Fibroblast of skin of scalp (primary cell): ENCODE measurements at regions not wholly inside any gene's neighbourhood (a gene's known extent, or its start where the extent isn't known, plus 50 kb on each side); places are given as distances from the start of the nearest gene placed in this dataset.

Experiments
- DNase-seq: peaks from one replicate; pipeline ENCODE4 v3.0.0-alpha.2; 2013

DNA sequence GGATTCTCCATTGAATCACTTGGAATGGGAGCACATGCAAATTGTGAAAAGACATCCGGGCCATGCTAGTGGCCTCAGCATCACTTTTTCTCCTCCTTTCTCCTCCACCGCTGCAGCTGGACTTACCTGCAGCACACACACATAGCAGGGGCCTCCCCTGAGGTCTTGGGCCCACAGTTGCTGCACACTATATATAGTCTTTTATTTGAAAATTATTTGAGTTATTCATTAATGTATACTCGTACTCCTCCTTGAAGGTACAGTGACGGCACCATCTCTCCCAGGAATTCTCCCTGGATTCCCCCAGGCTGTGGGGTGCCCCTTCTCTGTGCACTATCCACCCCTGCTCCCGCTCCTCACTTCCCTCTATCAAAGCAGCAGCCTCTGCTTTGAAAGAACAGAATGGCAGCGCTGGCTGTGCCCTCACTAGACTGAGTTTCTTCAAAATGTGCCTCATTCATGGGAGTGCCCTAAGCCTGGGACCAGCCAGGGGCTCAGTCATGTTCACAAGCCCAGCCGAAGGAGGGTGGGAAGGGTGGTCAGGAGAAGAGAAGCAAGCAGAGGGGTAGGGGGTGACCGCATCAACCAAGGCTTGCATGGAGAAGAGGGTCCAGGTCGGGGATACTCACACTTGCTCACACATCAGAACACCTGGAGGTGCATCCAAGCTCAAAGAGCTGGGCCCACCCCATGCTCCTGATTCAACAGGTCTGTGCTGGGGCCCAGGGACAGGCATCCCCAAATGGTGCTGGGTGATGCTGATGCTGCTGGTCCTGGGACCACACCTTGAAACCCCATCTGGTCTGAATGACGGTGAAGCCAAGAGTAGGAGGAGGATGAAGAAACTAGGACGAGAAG lies 156.2 kb upstream of the ZMIZ1 start:
- no peak for DNase-seq

DNA sequence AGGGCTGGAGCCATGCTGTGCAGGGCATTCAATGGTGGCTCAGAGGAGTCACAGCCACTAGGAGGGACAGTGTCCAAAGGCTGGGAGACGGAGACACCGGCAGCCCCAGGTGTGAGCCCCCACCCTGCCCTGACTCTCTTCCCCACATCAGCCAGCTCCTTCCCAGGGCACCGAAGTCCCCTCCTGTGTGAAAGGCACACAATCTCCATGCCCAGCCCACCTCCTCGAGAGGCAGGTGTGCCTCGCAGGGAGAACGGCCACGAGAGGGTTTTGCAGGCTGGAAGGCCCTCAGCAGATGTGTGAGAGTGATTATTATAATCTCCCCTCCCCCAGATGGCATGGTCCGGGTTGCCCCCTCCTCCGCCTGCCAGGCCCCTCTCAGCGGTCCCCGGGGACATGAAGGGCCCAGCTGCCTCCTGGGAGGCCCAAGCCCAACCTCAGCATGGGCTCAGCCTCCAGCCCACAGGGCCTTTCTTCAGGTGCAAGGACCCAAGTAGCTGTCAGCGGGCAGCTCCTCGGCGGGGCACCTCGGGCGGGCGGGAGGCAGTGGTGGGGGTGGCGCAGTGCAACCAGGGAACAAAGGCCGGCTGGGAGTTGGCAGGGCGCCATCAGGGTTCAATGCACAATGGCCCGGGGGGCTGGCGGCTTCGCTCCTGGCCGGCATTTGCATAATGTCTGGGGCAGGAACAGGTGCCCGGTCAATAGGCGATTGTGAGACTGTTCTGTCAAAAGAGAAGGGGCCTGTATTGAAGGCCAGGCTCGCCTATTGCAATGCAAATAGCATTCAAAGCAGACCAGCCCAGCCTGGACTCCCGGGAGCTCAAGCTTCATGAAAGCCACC lies 155.3 kb upstream of the ZMIZ1 start:
- DNase-seq, result no peak

DNA sequence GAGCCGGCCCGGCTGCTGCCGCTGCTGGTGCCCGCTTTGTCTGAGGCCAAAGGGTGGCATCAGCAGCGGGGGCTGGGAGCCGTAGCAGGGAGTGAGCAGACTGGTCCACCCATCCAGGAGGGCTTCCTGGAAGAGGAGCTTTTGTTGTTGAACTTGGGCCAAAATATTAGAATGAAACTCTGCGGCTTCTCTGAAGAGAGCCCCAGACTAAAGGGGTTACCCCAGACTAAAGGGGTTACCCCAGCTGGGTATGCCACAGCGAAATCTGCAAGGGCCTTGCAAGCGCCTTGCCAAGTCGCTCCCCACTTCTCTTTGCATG lies 154.7 kb upstream of the ZMIZ1 start:
- no peak for DNase-seq

DNA sequence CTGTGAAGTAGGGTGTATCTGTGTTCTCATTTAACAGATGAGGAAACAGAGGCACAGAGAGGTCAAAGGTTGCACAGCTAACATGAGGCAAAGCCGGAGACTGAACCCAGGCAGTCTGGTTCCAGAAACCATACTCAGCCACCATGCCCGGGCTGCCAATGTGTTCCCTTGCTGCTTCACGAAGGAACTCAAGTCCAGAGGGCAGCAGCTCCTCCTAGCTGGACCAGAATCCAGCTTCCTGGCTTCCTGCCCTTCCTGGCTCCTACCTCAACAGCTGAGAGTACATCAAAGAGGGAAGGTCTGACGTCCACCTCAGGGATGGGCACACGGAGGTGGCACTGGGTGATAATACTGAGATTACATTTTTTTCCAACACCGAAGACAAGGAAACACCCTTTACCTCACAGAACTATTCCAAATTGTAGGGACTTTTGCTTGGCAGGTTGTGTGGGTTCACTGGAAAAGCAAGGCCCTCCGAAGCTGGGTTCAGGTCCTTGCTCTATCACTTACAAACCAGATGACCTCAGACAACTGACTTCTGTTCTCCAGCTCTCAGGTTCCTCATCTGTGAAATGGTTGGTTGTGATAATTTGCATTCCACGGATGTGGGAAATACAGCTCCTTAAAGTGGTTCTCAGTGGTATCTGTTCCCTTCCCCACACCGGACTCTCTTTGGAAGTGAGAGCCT lies 154.1 kb upstream of the ZMIZ1 start:
- DNase-seq, result peak; percentile 29

DNA sequence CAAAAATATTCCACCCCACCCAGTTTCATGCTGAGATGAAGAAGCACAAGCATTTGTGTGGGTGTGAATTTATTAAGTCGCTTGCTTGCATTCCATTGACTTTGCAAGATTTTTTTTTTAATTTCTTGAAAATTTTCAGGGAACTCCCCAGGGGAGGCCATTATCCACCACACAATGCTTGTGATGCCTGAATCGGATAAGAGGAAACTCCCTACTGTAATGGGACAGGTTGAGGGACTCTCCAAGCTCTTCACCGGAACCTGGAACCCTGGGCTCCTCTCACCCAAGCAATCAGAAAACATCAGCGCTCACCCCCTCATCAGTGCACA lies 153.6 kb upstream of the ZMIZ1 start:
- peak; percentile 73 for DNase-seq

DNA sequence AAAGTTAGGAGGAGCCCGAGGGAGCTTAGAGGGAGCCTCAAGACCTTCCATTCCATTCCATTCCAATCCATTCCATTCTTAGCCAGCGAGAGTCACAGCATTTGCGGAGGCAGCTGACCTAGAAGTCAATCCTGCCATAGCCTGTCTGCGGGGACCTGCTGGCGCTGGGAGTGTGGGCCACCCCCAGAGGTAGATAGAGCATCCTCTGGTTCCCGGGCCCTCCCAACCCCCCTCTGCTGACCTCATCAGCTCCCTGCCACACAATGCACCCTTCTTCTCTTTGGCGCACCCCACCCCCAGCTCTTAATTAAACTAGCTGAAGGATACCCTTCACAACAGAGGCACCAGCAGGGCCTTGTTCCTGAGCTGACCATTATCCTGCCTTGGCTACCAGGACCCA lies 152.5 kb upstream of the ZMIZ1 start:
- no peak for DNase-seq

DNA sequence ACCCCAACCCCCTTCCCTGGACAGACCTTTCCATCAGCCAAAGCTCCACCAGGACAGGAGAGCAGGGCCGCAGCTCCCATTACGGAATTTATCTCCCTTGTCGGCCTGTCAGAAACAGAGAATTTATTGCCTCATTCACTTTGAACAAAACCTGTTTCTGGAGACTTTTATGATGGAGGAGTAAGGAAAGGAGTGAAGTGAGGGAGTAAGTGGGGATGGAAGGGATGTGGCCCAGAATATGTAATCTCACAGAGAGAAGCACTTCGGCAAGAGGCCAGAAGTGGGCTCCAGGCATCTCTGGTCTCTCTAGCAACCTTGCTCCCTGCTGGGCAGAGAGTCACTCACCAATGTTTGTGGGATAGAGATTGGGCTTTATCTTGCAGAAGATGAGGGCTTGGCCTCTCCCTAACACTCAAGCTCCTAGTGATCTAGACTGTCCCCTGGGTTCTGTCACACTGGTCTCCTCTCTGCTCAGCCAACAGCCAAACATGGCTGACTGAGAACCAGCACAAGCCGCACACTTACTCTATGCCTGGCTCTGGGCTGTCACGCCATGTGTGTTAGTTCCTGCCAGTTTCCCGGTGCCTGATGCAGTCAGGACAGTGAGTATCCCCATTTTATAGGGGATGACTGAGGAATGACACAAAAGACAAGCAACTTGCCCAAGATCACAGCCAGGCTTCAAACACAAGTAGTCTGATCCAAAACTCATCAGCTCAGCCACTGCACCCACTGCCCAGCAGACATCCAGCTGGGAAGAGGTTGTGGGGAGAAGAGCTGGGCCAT lies 149.4 kb upstream of the ZMIZ1 start:
- DNase-seq, result peak; percentile 51

DNA sequence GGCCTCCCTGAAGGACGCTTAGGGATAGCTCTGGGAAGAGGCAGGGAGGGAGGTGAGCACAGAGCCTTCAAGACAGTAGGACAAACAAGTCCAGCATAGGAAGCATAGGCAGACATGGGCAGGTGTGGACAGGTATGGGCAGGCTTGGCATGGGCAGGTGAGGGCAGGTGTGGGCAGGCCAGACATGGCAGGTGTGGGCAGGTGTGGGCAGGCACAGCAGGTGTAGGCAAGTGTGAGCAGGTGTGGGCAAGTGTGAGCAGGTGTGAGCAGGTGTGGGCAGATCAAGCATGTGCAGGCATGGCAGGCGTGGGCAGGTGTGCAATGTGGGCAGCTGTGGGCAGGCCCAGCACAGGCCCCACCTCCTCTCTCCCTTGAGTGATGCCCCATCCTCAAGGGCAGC lies 148.8 kb upstream of the ZMIZ1 start:
- DNase-seq, result no peak

DNA sequence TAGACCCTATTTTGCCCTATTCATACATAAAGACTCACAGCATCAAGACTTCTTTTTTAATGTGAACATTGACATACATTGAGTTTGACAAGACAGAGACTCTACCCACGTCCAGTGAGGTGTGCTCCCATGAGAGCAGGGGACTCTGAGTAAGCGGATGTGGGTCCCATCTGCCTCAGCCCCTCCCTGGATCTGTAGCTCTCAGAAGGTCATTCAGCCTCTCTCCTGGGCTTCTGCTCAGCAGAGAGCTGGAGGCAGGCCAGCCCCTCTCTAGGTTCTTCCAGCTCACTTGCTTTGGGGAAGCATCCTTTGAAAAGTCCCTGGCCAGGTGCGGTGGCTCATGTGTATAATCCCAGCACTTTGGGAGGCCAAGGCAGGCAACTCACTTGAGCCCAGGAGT lies 146.9 kb upstream of the ZMIZ1 start:
- DNase-seq, result no peak

DNA sequence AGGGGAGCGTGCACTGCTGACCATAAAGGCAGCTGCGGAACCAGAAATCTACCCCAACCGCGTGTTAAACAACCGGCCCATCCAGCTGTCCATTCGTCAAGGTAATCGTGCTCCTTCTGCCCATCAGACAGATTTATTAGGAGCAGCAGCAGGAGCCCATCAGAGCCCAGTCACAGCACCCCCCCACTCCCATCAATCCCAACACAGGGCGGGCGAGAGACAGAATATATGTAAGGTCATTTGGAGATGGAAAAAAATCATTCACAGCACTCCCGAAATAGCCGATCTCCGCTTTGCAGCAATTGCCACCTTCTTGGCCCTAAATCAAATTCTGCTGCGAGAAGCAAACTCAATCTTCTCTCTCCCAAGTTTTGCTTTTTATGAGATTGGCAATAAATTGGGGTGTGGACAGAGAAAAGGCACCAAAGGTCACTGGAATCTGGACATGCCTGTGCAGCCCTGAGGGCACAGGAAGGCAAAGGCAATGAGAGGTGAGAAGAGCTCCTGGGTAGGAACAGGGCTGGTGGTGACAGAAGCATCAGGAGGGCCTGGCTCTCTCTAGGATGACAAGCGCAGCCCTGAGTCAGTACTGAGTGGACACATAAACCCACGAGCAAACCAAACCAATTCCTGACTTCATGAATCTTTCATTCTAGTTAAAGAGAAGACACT lies 145.0 kb upstream of the ZMIZ1 start:
- no peak for DNase-seq

DNA sequence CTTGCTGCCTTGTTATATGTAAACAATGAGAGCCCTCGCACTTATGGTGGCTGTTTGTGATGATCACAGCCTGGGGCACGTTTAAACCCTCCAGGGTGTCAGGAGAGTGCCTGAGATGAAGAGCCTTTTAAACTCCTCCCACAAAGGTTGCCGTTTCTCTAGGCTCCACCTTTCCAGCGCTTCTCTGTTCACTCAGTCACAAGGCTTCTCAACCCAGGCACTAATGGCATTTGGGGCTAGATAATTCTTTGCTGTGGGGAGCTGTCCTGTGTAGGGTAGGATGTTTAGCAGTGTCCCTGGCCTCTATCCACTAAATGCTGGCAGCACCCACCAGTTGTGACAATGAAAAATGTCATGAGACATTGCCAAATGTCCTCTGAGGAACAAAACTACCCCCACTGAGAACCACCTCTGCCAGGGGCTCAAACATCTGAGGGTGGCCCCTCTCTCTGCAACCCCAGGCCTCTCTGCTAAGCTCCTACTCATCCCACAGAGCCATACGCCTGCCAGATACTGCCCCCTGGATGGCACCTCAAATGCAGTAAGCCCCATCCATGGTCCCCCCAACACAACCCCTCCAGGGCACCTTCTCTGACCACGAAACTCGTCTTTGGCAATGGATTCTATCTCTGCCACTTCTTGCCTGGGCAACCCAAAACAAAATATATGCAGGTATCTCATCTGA lies 144.3 kb upstream of the ZMIZ1 start:
- no peak for DNase-seq

DNA sequence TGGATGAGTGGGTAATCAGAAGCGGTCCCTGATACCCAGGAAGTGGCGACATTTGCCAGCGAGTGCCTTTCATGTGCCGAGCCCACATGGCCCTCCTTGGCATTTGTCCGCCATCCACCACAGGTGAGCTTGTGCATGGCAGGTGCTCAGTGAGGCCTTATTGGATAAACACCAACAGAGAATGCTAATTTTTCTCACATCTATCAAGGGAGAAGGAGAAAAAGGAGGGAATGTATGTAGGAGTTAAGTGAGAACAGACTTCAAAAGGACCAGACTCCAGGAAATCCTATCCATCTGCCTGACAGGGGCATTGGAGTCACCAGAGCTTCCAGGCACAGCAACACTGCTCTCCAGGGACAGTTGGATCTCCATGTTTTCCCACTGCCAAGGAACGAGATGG lies 143.5 kb upstream of the ZMIZ1 start:
- DNase-seq, result peak; percentile 25

DNA sequence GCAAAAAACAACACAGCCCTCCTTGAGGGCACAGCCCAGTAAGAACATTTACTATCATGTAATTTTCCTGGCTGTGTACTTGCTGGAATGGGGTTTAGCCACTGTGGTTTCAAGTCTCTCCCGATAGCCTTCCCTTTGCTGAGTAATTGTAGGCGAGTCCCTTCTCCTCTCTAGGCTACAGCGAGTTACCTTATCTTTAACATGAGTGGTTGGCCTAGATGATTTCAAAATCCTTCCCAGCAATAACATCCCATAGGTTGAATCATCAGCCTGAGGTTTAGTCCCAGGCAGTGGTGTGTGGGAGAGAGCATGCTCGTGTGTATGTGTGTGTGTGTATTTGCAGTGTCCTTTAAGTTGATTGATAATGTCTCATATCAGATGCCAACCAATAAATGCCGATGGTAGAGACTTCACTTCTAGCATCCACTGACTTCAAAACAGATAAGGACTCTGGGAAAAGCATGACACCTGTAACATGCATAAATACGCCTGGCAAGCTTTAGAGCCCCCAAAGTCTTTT lies 142.9 kb upstream of the ZMIZ1 start:
- DNase-seq, result peak; percentile 94

DNA sequence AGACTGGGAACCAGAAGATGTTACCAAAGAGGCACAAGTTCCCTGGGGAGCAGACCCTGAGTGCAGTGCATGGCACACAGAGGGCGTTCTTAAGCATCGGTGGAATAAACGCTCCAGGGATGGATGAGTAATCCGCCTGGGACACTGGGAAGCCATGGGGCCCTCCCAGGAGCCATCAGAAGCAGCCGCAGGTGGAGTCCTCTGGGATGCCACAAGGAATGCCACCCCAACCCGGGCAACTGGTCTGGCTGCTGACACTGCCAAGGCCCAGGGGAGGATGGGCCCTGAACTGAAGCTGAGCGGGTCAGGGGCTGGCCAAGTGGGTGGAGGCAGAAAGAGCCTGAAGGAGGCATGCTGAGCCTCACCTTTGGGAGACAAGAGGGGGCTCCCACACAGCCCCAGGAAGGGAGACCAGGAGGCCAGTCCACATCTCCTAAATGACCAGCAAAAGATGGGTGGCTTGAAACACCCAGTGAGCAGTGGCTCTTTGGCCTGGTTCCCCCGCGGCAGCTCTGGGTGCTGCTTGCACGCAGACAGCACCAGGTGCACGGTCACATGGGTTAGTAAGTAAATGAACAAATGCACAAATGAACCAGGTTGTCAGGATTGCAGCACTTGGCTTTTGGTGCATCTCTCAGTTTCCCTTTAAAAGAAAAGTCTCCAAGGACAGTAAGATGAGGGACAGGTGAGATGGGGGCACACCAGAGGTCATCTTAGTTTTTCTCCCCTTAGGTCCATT lies 141.3 kb upstream of the ZMIZ1 start:
- no peak for DNase-seq

DNA sequence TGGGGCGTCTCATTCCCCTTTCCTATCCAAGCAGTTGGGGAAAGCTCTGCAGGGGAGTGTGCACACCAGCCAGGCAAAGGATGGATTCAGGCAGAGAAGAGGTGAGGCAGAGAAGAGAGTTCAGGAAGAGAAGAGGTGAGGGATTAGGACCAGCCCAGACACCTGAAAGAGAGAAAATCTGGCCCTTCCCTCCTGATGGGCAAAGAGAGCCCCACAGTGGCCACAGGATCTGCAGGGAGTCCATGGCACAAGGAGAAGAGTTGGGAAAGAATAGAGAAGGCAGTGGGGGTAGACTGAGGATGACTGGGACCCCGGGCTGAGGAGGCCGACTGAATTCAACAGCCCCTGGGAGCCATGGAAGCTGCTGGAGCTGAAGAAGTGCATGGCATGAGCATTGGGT lies 140.4 kb upstream of the ZMIZ1 start:
- no peak for DNase-seq

DNA sequence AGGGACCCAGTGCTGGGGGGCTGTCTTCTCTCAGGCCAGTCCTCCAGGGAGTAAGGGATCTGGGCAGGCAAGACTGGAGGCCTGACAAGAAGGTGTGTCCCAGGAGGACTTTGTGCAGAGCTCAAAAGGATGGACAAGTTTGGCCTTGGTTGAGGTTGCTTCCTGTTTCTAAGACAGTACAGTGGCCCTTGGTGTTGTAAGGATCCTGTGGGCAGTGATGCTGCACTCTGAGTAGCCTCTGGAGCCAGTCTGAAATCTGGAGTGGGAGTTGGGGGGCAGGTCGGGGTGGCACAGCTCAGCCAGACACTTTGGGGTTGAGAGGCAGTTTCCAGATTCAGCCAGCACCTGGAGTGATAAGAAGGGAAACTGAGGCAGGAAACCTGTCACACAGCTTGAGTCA lies 139.2 kb upstream of the ZMIZ1 start:
- no peak for DNase-seq

DNA sequence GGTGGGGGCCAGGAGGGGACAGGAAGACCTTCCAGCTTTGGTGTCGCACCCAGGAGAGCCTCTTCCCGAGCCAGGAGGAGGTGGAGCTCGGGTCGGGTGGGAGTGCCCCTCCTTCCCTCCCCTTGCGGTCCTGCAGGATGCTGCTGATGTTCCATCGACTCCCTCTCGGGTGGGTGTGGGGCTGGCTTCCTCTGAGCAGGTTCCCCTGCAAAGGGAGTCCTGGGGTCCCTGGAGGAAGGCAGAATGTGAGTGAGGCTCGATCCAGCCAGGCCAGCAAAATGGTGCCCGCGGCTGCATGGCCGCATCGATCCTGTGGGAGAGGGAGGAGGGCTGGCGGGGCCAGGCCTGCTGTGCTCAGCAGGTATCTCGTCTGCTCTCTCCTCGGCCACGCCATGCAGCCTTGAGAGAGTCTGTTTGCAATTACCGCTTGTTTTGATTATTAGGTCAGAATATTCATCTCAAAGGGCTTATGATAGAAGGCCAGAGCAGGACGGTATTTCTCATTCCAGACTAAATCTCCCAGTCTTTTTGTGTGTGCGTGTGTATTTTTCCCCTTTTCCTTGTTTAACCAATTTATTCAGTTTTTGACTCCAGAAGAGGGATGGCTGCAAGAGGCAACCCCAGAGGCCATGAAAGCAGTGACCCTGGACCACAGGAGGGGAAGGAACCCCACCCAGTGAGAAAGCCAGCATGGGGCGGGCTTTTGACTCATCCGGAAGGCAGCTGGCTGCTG lies 137.3 kb upstream of the ZMIZ1 start:
- peak; percentile 99 for DNase-seq

DNA sequence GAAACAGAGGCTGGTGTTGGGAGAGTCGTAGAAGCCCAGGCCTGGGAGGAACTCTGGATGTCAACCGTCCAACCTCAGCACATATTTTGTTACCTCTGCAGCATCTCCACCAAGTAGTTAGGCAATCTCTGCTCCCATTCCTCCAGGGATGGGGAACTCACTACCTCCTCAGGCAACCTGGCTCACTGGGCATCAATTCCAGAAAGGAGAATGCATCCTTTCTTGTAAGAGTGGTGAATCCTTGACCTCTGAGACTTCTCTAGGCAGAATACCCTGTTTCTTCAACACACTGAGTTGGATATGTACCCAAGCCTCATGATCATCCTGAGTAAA lies 136.7 kb upstream of the ZMIZ1 start:
- no peak for DNase-seq

DNA sequence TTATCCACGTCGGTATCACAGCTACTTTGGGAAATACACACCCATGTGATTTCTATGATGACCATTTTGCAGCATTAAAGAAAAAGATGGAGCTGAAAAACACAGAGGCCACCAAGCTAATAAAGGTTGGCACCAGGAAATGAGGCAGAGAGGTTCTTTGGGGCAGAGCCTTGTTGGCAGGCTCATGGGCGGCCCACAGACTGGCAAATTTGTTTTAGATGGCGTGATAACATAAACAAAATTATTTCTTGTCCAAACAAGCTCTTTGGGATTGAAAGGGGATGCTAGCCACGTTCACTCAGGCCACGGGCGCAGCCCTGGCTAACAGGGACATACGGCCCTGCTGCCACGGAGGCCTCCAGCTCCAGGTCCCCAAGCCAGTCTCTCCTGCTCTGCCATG lies 135.9 kb upstream of the ZMIZ1 start:
- DNase-seq, result no peak
